SU-DHL-6 (cell line): ENCODE measurements at regions not wholly inside any gene's neighbourhood (a gene's known extent, or its start where the extent isn't known, plus 50 kb on each side); places are given as distances from the start of the nearest gene placed in this dataset.

Experiments used
- EZH2phosphoT487 ChIP-seq: fragments of 200-600 bp; sonication (generic), shearing (Covaris generic); conservative IDR thresholded peaks from 2 replicates; pipeline ENCODE4 v1.6.1; 2018; ENCODE audit warnings: mild to moderate bottlenecking, antibody characterized with exemption, low read length, moderate library complexity, mixed read lengths
- TF ChIP-seq, protein P1 (sequence below): fragments of 200-600 bp; sonication (generic); IDR thresholded peaks from one replicate; pipeline ENCODE4 v1.5.1; 2017; ENCODE audit warnings: antibody characterized with exemption, mild to moderate bottlenecking, low read length, moderate library complexity; ENCODE audit not compliant: insufficient read depth, poor library complexity, severe bottlenecking

DNA sequence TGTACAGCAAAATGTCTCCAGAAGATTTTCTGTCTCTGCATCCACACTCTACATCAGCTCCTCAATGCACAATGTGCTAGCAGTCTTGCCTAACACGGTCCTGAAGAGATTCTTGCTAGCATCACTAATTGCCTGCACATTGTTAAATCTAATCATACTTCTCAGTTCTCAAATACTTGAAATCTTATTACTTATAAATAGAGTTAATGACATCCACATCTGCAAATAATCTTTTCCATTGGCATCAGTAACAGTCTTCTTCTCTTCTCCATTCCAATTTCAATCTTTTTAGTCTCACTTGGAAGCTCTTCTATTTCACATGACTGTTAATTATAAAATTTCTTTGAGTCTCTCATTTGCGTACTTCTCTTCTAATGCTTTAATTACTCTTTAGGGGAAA lies 630.5 kb upstream of the SLITRK6 start:
- TF ChIP-seq, protein P1, sequence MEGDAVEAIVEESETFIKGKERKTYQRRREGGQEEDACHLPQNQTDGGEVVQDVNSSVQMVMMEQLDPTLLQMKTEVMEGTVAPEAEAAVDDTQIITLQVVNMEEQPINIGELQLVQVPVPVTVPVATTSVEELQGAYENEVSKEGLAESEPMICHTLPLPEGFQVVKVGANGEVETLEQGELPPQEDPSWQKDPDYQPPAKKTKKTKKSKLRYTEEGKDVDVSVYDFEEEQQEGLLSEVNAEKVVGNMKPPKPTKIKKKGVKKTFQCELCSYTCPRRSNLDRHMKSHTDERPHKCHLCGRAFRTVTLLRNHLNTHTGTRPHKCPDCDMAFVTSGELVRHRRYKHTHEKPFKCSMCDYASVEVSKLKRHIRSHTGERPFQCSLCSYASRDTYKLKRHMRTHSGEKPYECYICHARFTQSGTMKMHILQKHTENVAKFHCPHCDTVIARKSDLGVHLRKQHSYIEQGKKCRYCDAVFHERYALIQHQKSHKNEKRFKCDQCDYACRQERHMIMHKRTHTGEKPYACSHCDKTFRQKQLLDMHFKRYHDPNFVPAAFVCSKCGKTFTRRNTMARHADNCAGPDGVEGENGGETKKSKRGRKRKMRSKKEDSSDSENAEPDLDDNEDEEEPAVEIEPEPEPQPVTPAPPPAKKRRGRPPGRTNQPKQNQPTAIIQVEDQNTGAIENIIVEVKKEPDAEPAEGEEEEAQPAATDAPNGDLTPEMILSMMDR, result no peak
- no peak for TF ChIP-seq EZH2phosphoT487
